ENCODE measurements at regions not wholly inside any gene's neighbourhood (a gene's known extent, or its start where the extent isn't known, plus 50 kb on each side); places are given as distances from the start of the nearest gene placed in this dataset.
"Not testable (repeated sequence)": the region's sequence is repeated elsewhere in the genome, so short reads cannot be mapped to it uniquely, and the experiment has no call there.

DNA sequence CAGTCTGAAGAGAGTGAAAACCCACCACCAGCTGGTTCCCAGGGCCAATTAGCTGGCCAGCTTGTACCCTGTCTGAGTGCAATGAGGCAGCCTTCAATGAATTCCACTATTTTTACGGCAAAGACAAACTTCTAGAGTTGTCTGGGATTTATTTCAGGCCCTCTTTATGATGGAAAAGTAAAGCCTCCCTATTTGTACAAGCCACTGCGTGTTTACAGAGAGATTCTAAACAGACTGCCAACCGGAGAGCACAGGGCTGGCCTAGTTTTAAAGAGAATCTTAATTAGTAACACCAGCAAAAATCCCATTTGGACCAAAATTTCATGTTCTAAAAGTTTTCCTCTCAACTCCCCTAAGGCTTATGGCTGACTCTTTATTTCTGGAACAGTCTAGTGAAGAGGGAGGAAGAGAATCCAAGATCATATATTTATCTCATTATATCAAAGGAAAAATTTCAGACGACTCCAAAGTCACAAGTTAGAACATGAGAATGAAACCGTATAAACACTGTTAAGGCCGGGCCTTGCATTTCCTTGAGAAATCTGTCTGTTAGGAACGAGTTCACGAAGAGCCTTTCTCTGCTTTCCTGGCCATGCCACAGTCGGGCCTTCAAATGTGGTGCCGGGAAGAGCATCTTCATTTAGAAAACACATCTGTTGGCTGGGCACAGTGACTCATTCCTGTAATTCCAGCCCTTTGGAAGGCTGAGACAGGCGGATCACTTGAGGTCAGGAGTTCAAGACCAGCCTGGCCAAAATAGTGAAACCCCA lies 724.6 kb upstream of the NRP1 start:
- Histone ChIP-seq H3K36me3 (no peaks in the 10 kb centered on the region), H3K4me3 (no peak overlapping the region), H3K27me3 (no peaks in the 10 kb centered on the region), H3K9me3 (peaks cover 15% of the 10 kb centered on the region)
- no peak for DNase-seq

DNA sequence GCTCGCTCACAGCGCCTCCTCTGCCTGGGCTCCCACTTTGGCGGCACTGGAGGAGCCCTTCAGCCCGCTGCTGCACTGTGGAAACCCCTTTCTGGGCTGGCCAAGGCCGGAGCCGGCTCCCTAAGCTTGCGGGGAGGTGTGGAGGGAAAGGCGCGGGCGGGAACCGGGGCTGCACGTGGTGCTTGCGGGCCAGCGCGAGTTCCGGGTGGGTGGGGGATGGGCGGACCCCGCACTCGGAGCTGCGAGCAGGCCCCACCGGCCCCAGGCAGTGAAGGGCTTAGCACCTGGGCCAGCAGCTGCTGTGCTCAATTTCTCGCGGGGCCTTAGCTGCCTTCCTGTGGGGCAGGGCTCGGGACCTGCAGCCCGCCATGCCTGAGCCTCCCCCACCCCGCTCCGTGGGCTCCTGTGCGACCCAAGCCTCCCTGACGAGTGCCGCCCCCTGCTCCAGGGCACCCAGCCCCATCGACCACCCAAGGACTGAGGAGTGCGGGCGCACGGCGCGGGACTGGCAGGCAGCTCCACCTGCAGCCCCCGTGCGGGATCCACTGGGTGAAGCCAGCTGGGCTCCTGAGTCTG lies 721.0 kb upstream of the NRP1 start:
- DNase-seq = not testable (repeated sequence)

DNA sequence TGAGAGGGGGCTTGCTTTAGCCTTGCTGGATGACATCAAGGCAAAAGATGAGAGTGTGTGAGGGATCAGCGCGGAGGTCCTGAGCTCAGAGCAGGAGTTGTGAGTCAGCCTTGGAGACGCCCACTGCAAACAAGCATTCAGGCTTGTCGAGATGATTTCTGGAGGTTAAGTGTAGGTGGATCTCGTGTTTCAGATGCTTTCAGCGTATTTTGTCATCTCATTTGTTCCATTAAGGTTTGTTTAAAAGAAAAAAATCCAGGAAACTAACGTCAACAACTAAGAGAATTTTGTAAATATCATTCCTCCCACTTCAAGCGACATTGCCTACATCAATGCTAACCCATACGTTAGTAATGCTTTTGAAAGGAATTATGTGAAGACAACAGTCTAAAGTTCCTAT lies 715.4 kb upstream of the NRP1 start:
- DNase-seq = peak; percentile 8
- Histone ChIP-seq H3K4me3 (no peak overlapping the region), H3K27me3 (no peaks in the 10 kb centered on the region), H3K9me3 (no peaks in the 10 kb centered on the region), H3K36me3 (no peaks in the 10 kb centered on the region)

More for the DNA sequence above, 721.0 kb upstream of the NRP1 start:
- not testable (repeated sequence) for H3K27me3 ChIP-seq, H3K9me3 ChIP-seq, H3K36me3 ChIP-seq, H3K4me3 ChIP-seq

DNA sequence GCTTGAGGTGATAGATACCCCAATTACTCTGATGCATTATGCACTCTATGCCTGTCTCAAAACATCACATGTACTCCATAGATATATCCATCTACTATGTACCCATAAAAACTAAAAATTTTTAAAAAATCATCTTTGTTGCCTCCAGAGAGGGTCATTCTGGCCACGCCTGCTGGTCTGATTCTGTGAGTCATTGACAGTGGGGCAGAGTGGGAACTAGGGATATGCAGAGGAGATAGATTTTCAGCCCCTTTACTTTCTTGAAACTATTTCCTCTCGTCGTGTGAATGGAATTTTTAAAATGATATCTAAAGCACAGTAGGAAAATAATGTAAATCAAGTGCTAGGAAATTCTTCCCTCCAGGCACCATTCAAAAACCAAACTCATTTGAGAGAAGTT lies 715.0 kb upstream of the NRP1 start:
- Histone ChIP-seq H3K27me3 (no peaks in the 10 kb centered on the region), H3K9me3 (no peaks in the 10 kb centered on the region), H3K36me3 (no peaks in the 10 kb centered on the region), H3K4me3 (no peak overlapping the region)
- no peak for DNase-seq

DNA sequence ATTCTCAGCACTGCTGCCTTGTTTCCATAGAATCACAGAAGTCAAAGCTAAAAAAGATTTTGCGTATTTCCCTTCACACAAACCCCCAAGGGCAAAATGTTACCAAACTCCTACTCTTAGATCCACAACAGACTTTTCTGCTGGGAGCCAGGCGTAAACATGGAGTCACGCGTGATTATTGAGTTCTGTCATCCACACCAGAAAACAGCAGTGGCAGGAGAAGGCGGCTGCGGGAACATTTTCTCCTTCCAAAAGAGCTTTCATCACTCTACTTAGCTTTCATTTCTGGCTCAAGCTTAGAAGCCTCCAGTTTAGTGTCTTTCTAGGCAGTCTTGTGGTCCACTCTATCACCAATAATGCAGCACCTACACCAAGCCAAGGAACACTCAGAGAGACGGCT lies 712.9 kb upstream of the NRP1 start:
- H3K36me3 ChIP-seq = no peaks in the 10 kb centered on the region
- no peak overlapping the region for H3K4me3 ChIP-seq
- H3K27me3 ChIP-seq = no peaks in the 10 kb centered on the region
- H3K9me3 ChIP-seq = no peaks in the 10 kb centered on the region
- DNase-seq = no peak

DNA sequence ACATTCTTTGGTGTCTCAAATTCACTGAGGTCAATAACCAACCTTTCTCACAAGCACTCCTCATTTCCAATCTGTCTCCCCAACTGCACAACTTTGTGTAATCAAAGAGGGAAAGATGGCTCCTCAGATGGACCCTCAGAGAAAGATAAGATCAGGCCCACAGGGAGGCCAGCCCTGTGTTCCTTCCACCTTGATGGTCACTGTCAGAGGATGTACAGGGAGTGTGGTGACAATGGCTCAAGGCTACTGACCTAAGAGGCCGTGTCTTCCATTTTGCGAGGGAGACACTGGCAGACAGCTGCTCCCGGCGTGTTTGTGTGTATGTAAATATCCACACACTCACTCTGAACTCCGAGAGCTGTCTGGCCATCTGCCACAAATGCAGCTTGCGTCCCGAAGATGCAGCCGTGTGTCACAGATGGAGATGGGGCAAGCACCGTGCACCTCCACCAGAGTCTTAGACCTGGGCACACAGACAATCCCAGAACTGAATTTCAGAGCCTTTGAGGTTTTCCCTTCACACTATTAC lies 712.1 kb upstream of the NRP1 start:
- Histone ChIP-seq H3K36me3 (no peaks in the 10 kb centered on the region), H3K27me3 (no peaks in the 10 kb centered on the region)
- no peak for DNase-seq

DNA sequence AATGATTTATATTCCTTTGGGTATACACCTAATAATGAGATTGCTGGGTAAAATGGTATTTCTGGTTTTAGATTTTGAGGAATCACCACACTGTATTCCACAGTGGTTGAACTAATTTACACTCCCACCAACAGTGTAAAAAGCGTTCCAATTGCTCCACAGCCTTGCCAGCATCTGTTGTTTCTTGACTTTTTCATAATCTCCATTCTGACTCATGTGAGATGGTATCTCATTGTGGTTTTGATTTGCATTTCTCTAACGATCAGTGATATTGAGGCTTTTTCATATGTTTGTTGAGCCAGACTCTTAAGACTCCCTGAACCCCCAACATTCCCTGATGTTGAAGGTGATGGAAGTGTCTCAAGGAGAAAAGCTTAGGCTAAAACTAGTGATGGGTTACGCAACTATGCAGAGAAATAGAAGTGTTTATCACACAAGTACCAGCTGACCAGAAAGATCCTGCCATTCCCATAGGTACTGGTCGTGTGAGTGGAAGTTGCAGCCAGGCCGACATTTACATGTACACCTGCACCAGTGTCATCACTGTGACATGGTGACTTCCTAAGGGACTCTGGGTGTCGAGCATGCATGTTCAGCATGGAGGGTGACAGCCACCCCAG lies 711.2 kb upstream of the NRP1 start:
- Histone ChIP-seq H3K36me3 (no peaks in the 10 kb centered on the region), H3K27me3 (no peaks in the 10 kb centered on the region), H3K4me3 (no peak overlapping the region), H3K9me3 (no peaks in the 10 kb centered on the region)
- DNase-seq = no peak

More for the DNA sequence above, 712.1 kb upstream of the NRP1 start:
- H3K9me3 ChIP-seq = no peaks in the 10 kb centered on the region
- H3K4me3 ChIP-seq = no peak overlapping the region

DNA sequence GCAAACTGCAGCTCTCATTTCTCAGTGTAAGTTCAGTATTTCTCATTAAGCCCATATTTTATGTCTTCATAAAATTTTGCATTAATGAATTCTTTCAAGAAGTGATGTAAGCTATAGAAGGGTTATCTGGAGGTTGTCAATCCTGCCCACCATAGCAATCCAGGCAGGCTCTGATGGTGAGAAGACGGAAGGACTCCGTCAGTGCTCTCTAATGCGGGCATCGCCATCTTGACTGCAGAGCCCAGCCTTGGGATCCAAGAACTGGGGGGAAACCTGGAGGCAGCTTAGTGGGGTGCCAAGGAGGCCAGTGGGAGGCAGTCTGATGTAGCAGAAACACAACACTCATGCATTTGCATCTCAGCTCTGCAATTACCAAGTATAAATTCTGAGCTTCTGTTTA lies 707.4 kb upstream of the NRP1 start:
- no peaks in the 10 kb centered on the region for H3K36me3 ChIP-seq
- no peak for DNase-seq
- H3K9me3 ChIP-seq = no peaks in the 10 kb centered on the region
- H3K27me3 ChIP-seq = no peaks in the 10 kb centered on the region
- H3K4me3 ChIP-seq = no peak overlapping the region

DNA sequence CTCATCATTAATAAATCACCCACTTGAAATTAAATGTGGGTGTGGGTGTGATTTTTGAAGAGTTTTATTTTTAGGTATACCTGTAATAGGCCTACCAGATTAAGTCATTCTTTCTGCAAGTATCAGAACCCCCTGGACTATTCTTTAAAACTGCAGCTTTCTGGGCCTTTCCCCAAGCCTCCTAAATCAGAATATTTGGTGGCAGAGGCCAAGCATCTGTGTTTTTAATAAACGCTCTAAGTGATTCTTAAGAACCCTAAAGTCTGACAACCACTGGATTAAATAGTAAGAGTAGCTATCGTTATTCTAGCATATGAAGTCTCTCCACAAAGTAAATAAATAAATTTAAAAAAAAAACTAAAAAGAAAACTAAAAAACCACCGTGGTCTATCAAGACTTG lies 703.0 kb upstream of the NRP1 start:
- DNase-seq = no peak
- Histone ChIP-seq H3K9me3 (peaks cover 3% of the 10 kb centered on the region; the same call in 1 of the 2 replicates), H3K4me3 (no peak overlapping the region), H3K36me3 (no peaks in the 10 kb centered on the region), H3K27me3 (no peaks in the 10 kb centered on the region)

DNA sequence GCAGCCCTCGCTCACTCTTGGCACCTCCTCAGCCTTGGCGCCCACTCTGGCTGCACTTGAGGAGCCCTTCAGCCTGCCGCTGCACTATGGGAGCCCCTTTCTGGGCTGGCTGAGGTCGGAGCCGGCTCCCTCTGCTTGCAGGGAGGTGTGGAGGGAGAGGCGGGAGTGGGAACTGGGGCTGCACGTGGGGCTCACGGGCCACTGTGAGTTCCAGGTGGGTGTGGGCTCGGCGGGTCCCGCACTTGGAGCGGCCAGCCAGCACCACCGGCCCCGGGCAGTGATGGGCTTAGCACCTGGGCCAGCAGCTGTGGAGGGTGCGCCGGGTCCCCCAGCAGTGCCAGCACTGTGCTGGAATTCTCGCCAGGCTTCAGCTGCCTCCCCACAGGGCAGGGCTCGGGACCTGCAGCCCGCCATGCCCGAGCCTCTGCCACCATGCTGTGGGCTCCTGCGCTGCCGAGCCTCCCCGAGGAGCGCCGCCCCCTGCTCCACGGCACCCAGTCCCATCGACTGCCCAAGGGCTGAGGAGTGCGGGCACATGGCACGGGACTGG lies 700.8 kb upstream of the NRP1 start:
- not testable (repeated sequence) for H3K36me3 ChIP-seq, H3K9me3 ChIP-seq, H3K27me3 ChIP-seq, DNase-seq, H3K4me3 ChIP-seq

DNA sequence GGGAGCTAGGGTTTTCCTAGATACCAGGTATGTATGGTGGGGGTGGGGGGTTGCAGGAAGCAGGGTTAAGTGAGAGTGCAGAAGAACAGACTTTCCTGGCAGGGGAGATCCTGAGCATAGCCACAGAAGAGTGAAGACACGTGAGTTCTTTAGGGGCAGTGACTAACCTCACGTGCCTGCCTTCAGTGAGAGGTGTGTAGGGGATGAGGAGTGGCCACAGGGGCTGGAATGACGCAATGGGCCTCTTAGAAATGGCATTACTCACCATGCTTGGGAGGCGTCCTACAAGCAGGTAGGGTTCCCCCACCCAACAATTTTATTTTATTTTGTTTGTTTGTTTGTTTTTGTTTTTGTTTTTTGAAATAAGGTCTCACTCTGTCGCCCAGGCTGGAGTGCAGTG lies 698.6 kb upstream of the NRP1 start:
- Histone ChIP-seq H3K27me3 (no peaks in the 10 kb centered on the region), H3K9me3 (peaks cover 3% of the 10 kb centered on the region; the same call in 1 of the 2 replicates), H3K36me3 (no peaks in the 10 kb centered on the region), H3K4me3 (no peak overlapping the region)
- no peak for DNase-seq

DNA sequence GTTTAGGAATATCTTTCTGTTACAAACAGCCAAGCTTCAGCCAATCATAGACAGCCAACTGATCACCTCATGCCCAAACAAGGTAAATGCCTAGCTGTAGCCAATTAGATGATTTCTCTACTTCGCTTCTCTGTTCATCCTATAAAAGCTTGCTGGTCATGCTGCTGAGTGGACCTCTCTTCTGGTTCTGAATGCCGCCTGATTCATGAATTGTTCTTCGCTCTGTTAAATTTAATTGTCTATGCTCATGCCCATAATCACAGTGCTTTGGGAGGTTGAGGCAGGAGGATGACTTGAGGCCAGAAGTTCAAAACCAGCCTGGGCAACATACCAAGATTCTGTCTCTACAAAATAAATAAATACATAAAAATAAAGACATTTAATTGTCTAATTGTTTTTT lies 698.1 kb upstream of the NRP1 start:
- no peaks in the 10 kb centered on the region for H3K36me3 ChIP-seq

DNA sequence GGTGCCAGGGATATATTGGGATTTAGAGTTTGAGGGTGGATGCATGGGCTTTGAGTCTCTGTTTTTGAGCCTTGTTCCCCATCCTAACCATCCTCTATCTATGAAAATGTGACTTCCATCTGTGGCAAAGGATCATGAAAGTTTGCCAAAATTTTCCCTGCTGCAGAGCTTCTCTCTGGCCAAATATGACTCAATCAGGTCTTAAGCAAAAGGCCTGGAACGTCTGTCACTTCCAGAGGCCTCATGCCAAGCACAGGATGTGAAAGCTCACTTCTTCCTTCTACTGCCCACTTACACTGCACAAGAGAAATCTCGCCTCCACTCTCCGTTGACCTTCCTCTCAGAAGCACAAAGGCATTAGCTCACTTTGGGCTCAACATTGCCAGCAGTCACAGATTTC lies 696.9 kb upstream of the NRP1 start:
- H3K36me3 ChIP-seq = no peaks in the 10 kb centered on the region
- no peaks in the 10 kb centered on the region for H3K27me3 ChIP-seq
- H3K9me3 ChIP-seq = peaks cover 3% of the 10 kb centered on the region; the same call in 1 of the 2 replicates
- H3K4me3 ChIP-seq = no peak overlapping the region
- DNase-seq = peak; percentile 75

More for the DNA sequence above, 698.1 kb upstream of the NRP1 start:
- no peaks in the 10 kb centered on the region for H3K27me3 ChIP-seq
- H3K4me3 ChIP-seq = no peak overlapping the region
- peaks cover 3% of the 10 kb centered on the region; the same call in 1 of the 2 replicates for H3K9me3 ChIP-seq
- DNase-seq = no peak

DNA sequence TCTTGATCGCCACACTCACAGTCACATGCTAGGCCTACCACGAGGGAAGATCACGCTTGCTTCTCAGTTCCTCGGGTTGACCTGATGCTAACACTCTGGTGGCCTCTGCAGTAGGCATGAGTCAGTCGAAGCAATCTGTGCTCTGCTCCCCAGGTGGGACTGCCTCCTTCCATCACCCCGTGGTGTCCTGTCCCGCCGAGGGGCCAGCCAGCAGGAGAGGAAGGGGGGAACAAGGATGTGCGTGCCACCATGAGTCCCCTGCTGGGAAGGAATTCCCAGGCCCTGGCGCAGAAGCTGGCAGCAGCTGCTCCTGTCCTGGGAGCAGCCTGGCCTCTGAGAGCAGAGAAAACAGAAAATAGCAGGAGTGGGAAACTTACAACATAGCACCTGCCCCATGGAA lies 695.0 kb upstream of the NRP1 start:
- no peak for DNase-seq
- no peaks in the 10 kb centered on the region for H3K27me3 ChIP-seq
- no peaks in the 10 kb centered on the region for H3K36me3 ChIP-seq
- no peak overlapping the region for H3K4me3 ChIP-seq
- peaks cover 5% of the 10 kb centered on the region; the same call in 1 of the 2 replicates for H3K9me3 ChIP-seq

DNA sequence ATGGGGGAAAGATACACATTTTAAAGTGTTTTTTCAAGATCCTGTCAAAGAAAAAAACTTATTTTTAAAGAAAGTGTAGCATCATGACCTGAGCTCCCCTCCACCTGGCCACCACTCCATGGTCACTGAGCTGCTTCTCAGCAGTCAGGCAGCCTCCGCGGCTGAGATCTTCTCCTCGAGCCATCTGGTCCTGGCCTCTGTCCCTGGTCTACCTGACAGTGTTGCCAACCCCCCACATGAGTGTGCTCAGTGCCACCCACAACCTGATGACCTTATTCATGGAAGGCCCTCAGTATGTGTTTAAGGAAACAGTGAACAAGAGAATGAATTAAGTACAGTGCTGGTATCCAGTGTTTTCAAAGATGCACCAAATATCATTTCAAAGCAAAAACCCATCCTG lies 694.5 kb upstream of the NRP1 start:
- no peaks in the 10 kb centered on the region for H3K36me3 ChIP-seq
- no peak overlapping the region for H3K4me3 ChIP-seq
- H3K27me3 ChIP-seq = no peaks in the 10 kb centered on the region
- H3K9me3 ChIP-seq = peaks cover 5% of the 10 kb centered on the region; the same call in 1 of the 2 replicates
- DNase-seq = no peak

DNA sequence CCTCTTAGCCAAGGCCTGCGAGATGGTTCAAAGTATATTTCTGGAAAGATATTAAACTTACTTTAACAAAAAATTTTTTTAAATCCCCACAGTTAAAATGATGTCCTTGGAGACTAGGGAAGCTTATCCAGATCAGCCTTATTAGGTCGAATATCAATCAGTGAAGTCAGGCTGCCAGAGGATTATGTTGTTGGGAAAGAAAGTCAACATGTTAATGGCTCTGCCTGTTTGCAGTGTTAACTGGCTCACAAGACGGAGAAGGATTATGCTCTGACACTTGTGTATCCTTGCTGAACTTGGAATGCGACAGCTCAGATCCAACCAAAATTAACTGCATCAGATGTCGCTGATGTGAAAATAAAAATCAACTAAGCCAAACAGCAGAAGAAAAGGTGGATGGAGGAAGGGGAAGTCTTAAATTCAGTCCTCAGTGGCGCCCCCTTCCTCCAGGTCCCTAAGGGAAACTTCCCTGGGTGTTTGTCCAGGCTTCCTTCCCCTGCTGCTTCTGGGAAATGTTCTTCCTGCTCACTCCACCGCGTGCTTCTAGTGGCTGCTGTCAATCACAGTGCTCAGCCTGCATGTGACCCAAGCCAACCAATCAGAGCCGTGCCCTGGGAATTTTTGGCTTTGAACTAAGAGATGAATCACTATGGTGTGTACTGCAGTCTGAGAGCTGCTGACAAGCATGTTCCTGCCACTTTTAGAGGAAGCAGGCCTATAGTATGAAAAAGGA lies 690.4 kb upstream of the NRP1 start:
- Histone ChIP-seq H3K36me3 (no peaks in the 10 kb centered on the region), H3K4me3 (no peak overlapping the region), H3K27me3 (no peaks in the 10 kb centered on the region), H3K9me3 (peaks cover 5% of the 10 kb centered on the region; the same call in 1 of the 2 replicates)
- DNase-seq = peak; percentile 51

DNA sequence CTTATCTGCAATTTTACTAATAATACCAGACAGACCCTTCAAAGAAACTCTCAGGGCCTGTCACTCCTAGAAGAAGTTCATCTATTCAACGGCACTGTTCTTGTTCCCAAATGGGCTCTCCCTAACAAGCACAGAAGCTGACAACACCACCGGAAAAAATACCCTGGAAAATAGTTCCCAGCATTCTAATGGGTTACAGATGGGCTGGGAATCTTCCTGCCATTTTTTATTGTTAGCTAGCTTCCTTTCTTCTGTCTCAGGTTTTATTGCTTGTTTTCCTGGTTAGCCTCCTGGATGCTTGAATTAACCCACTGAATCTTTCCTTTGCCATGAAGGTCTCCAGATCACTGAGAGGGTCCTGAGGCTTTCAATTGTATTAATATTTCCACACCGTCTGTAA lies 689.8 kb upstream of the NRP1 start:
- Histone ChIP-seq H3K27me3 (no peaks in the 10 kb centered on the region), H3K36me3 (no peaks in the 10 kb centered on the region), H3K4me3 (no peak overlapping the region), H3K9me3 (peaks cover 5% of the 10 kb centered on the region; the same call in 1 of the 2 replicates)
- DNase-seq = no peak
